ENCODE measurements at regions not wholly inside any gene's neighbourhood (a gene's known extent, or its start where the extent isn't known, plus 50 kb on each side); places are given as distances from the start of the nearest gene placed in this dataset.

- ATAC-seq (replicated peaks in 1 of 4) (no peak), DNase-seq (no peak)
- Histone ChIP-seq H3K9me3 (no peaks in the 10 kb centered on the region), H3K36me3 (ENCODE audit: control insufficient read depth in 2 of 2, extremely low read depth in 1 of 2, insufficient read depth in 1 of 2, low read length in 1 of 2) (no peaks in the 10 kb centered on the region), H3K4me3 (ENCODE audit: control insufficient read depth in 1 of 2, extremely low read depth in 1 of 2, low read length in 1 of 2) (no peak overlapping the region), H3K27ac (ENCODE audit: low read length) (no peak overlapping the region), H3K27me3 (replicated peaks in 1 of 2; ENCODE audit: control insufficient read depth in 2 of 2, extremely low read depth in 1 of 2, insufficient read depth in 2 of 2, low read length in 1 of 2) (no peaks in the 10 kb centered on the region), H3K4me1 (ENCODE audit: control insufficient read depth in 1 of 2, extremely low read depth in 1 of 2, insufficient read depth in 2 of 2, low read length in 2 of 2) (no peaks in the 10 kb centered on the region)
- H3K27ac Mint-ChIP-seq, result no peak overlapping the region
- ChIA-PET POLR2A (no interaction called here), CTCF (interaction anchor here in 1 of 2 donors (0.6 kb wide), 1 partner anchor 52 kb away, joined by 3 read pairs; no protein-coding TSS in a partner anchor)
- no CpG with 5 or more reads among the region's 5 CpGs for WGBS (ENCODE audit: insufficient coverage)
- H3K36me3 Mint-ChIP-seq, result no peaks in the 10 kb centered on the region
- H3K4me1 Mint-ChIP-seq, result no peaks in the 10 kb centered on the region
- peaks cover 1 to 3% of the 10 kb centered on the region in 2 donors for H3K27me3 Mint-ChIP-seq
- H3K4me3 Mint-ChIP-seq, result no peak overlapping the region
- peaks cover 0 to 3% (median 0%) of the 10 kb centered on the region in 3 donors for H3K9me3 Mint-ChIP-seq
These were observed 125.2 kb upstream of the KLF4 start for GRCh38 chr9:107614765-107615164.

GRCh38 chr9:107613321-107613720 lies 123.8 kb upstream of the KLF4 start:
- no peaks in the 10 kb centered on the region for H3K27me3 ChIP-seq (replicated peaks in 1 of 2; ENCODE audit: control insufficient read depth in 2 of 2, extremely low read depth in 1 of 2, insufficient read depth in 2 of 2, low read length in 1 of 2)

GRCh38 chr9:107612136-107612535 lies 122.6 kb upstream of the KLF4 start:
- H3K4me3 ChIP-seq (ENCODE audit: control insufficient read depth in 1 of 2, extremely low read depth in 1 of 2, low read length in 1 of 2), result no peak overlapping the region
- peaks cover 0 to 3% (median 0%) of the 10 kb centered on the region in 3 donors for H3K9me3 Mint-ChIP-seq
- no peaks in the 10 kb centered on the region for H3K4me1 ChIP-seq (ENCODE audit: control insufficient read depth in 1 of 2, extremely low read depth in 1 of 2, insufficient read depth in 2 of 2, low read length in 2 of 2)
- peak in 1 of 35 experiments; percentile 27 for DNase-seq
- no peak overlapping the region for H3K27ac ChIP-seq (ENCODE audit: low read length)
- POLR2A ChIA-PET, result no interaction called here
- CTCF ChIA-PET, result interaction anchor here in 1 of 2 donors (0.6 kb wide), 1 partner anchor 1306 kb away, joined by 17 read pairs; no protein-coding TSS in a partner anchor
- H3K36me3 ChIP-seq (ENCODE audit: control insufficient read depth in 2 of 2, extremely low read depth in 1 of 2, insufficient read depth in 1 of 2, low read length in 1 of 2), result no peaks in the 10 kb centered on the region
- H3K9me3 ChIP-seq, result no peaks in the 10 kb centered on the region
- 61% methylated on average over 5 of the region's 5 CpGs for WGBS (ENCODE audit: insufficient coverage)
- no peak for ATAC-seq (replicated peaks in 1 of 4)
- no peaks in the 10 kb centered on the region for H3K4me1 Mint-ChIP-seq
- H3K27ac Mint-ChIP-seq, result no peak overlapping the region
- H3K4me3 Mint-ChIP-seq, result no peak overlapping the region
- H3K36me3 Mint-ChIP-seq, result no peaks in the 10 kb centered on the region
- peaks cover 0 to 1% of the 10 kb centered on the region in 2 donors for H3K27me3 Mint-ChIP-seq
- no peaks in the 10 kb centered on the region for H3K27me3 ChIP-seq (replicated peaks in 1 of 2; ENCODE audit: control insufficient read depth in 2 of 2, extremely low read depth in 1 of 2, insufficient read depth in 2 of 2, low read length in 1 of 2)

More at GRCh38 chr9:107613321-107613720, 123.8 kb upstream of the KLF4 start:
- H3K4me1 Mint-ChIP-seq, result no peaks in the 10 kb centered on the region
- ChIA-PET POLR2A (no interaction called here), CTCF (no interaction called here)
- H3K4me3 Mint-ChIP-seq, result no peak overlapping the region
- H3K36me3 Mint-ChIP-seq, result no peaks in the 10 kb centered on the region
- H3K27ac Mint-ChIP-seq, result no peak overlapping the region
- peaks cover 0 to 3% (median 0%) of the 10 kb centered on the region in 3 donors for H3K9me3 Mint-ChIP-seq
- H3K36me3 ChIP-seq (ENCODE audit: control insufficient read depth in 2 of 2, extremely low read depth in 1 of 2, insufficient read depth in 1 of 2, low read length in 1 of 2), result no peaks in the 10 kb centered on the region
- H3K4me3 ChIP-seq (ENCODE audit: control insufficient read depth in 1 of 2, extremely low read depth in 1 of 2, low read length in 1 of 2), result no peak overlapping the region
- no peak overlapping the region for H3K27ac ChIP-seq (ENCODE audit: low read length)
- DNase-seq (no peak), ATAC-seq (replicated peaks in 1 of 4) (no peak)
- no peaks in the 10 kb centered on the region for H3K4me1 ChIP-seq (ENCODE audit: control insufficient read depth in 1 of 2, extremely low read depth in 1 of 2, insufficient read depth in 2 of 2, low read length in 2 of 2)
- H3K27me3 Mint-ChIP-seq, result peaks cover 0 to 1% of the 10 kb centered on the region in 2 donors
- H3K9me3 ChIP-seq, result no peaks in the 10 kb centered on the region
- WGBS (ENCODE audit: insufficient coverage), result no CpG with 5 or more reads among the region's 1 CpG

- H3K4me1 ChIP-seq (ENCODE audit: control insufficient read depth in 1 of 2, extremely low read depth in 1 of 2, insufficient read depth in 2 of 2, low read length in 2 of 2), result no peaks in the 10 kb centered on the region
- no peak overlapping the region for H3K27ac Mint-ChIP-seq
- POLR2A ChIA-PET, result interaction anchor here in 1 of 2 donors (0.5 kb wide), 1 partner anchor 1630 kb away, joined by 5 read pairs; no protein-coding TSS in a partner anchor
These were observed 120.0 kb upstream of the KLF4 start for GRCh38 chr9:107609547-107609946.

GRCh38 chr9:107606149-107606790 lies 116.7 kb upstream of the KLF4 start:
- Histone ChIP-seq H3K4me3 (ENCODE audit: control insufficient read depth in 1 of 2, extremely low read depth in 1 of 2, low read length in 1 of 2) (no peak overlapping the region), H3K9me3 (no peaks in the 10 kb centered on the region), H3K27me3 (replicated peaks in 1 of 2; ENCODE audit: control insufficient read depth in 2 of 2, extremely low read depth in 1 of 2, insufficient read depth in 2 of 2, low read length in 1 of 2) (no peaks in the 10 kb centered on the region), H3K27ac (ENCODE audit: low read length) (no peak overlapping the region), H3K4me1 (ENCODE audit: control insufficient read depth in 1 of 2, extremely low read depth in 1 of 2, insufficient read depth in 2 of 2, low read length in 2 of 2) (no peaks in the 10 kb centered on the region), H3K36me3 (ENCODE audit: control insufficient read depth in 2 of 2, extremely low read depth in 1 of 2, insufficient read depth in 1 of 2, low read length in 1 of 2) (no peaks in the 10 kb centered on the region)
- no peak for DNase-seq
- Mint-ChIP-seq H3K36me3 (no peaks in the 10 kb centered on the region), H3K4me3 (no peak overlapping the region), H3K4me1 (no peaks in the 10 kb centered on the region), H3K27ac (no peak overlapping the region), H3K27me3 (peaks cover 0 to under 1% of the 10 kb centered on the region in 2 donors), H3K9me3 (peaks cover 0 to 5% (median 0%) of the 10 kb centered on the region in 3 donors)
- CTCF ChIA-PET, result no interaction called here
- no CpG with 5 or more reads among the region's 8 CpGs for WGBS (ENCODE audit: insufficient coverage)
- POLR2A ChIA-PET, result no interaction called here
- no peak for ATAC-seq (replicated peaks in 1 of 4)

More at GRCh38 chr9:107609547-107609946, 120.0 kb upstream of the KLF4 start:
- no peaks in the 10 kb centered on the region for H3K36me3 Mint-ChIP-seq
- no peak overlapping the region for H3K27ac ChIP-seq (ENCODE audit: low read length)
- 67% methylated on average over 2 of the region's 2 CpGs for WGBS (ENCODE audit: insufficient coverage)
- no peaks in the 10 kb centered on the region for H3K9me3 ChIP-seq
- H3K4me3 Mint-ChIP-seq, result no peak overlapping the region
- no peaks in the 10 kb centered on the region for H3K4me1 Mint-ChIP-seq
- no peak for ATAC-seq (replicated peaks in 1 of 4)
- H3K4me3 ChIP-seq (ENCODE audit: control insufficient read depth in 1 of 2, extremely low read depth in 1 of 2, low read length in 1 of 2), result no peak overlapping the region
- H3K27me3 ChIP-seq (replicated peaks in 1 of 2; ENCODE audit: control insufficient read depth in 2 of 2, extremely low read depth in 1 of 2, insufficient read depth in 2 of 2, low read length in 1 of 2), result no peaks in the 10 kb centered on the region
- no peaks in the 10 kb centered on the region for H3K36me3 ChIP-seq (ENCODE audit: control insufficient read depth in 2 of 2, extremely low read depth in 1 of 2, insufficient read depth in 1 of 2, low read length in 1 of 2)
- no peak for DNase-seq
- peaks cover 0 to 1% of the 10 kb centered on the region in 2 donors for H3K27me3 Mint-ChIP-seq
- CTCF ChIA-PET, result interaction anchor here in 1 of 2 donors (0.5 kb wide), 1 partner anchor 185 kb away, joined by 3 read pairs; no protein-coding TSS in a partner anchor
- peaks cover 0 to 3% (median 0%) of the 10 kb centered on the region in 3 donors for H3K9me3 Mint-ChIP-seq

GRCh38 chr9:107605041-107605440 lies 115.5 kb upstream of the KLF4 start:
- Histone ChIP-seq H3K27ac (ENCODE audit: low read length) (no peak overlapping the region), H3K4me3 (ENCODE audit: control insufficient read depth in 1 of 2, extremely low read depth in 1 of 2, low read length in 1 of 2) (no peak overlapping the region), H3K4me1 (ENCODE audit: control insufficient read depth in 1 of 2, extremely low read depth in 1 of 2, insufficient read depth in 2 of 2, low read length in 2 of 2) (no peaks in the 10 kb centered on the region), H3K27me3 (replicated peaks in 1 of 2; ENCODE audit: control insufficient read depth in 2 of 2, extremely low read depth in 1 of 2, insufficient read depth in 2 of 2, low read length in 1 of 2) (no peaks in the 10 kb centered on the region), H3K9me3 (no peaks in the 10 kb centered on the region), H3K36me3 (ENCODE audit: control insufficient read depth in 2 of 2, extremely low read depth in 1 of 2, insufficient read depth in 1 of 2, low read length in 1 of 2) (no peaks in the 10 kb centered on the region)
- Mint-ChIP-seq H3K27me3 (no peaks in the 10 kb centered on the region), H3K36me3 (no peaks in the 10 kb centered on the region), H3K4me1 (no peaks in the 10 kb centered on the region), H3K4me3 (no peak overlapping the region), H3K27ac (no peak overlapping the region), H3K9me3 (peaks cover 0 to 3% (median 0%) of the 10 kb centered on the region in 3 donors)
- no peak for DNase-seq
- POLR2A ChIA-PET, result no interaction called here
- CTCF ChIA-PET, result no interaction called here
- ATAC-seq (replicated peaks in 1 of 4), result no peak
- WGBS (ENCODE audit: insufficient coverage), result no CpG with 5 or more reads among the region's 4 CpGs
